H9 (cell line): ENCODE measurements at regions not wholly inside any gene's neighbourhood (a gene's known extent, or its start where the extent isn't known, plus 50 kb on each side); places are given as distances from the start of the nearest gene placed in this dataset.

ENCODE experiments used
- DNase-seq: peaks from one replicate; pipeline ENCODE4 v3.0.0-alpha.2; 2017
- H2AFZ ChIP-seq: one replicate; pipeline ENCODE4 v1.6.1; 2013; ENCODE audit warnings: mild to moderate bottlenecking, low read length, control low read depth, moderate library complexity
- H2AK5ac ChIP-seq: 2 replicates; pipeline ENCODE4 v1.6.1; 2013; ENCODE audit warnings: low read length, control low read depth, mixed read lengths; ENCODE audit not compliant: insufficient read length
- H2BK120ac ChIP-seq: one replicate; pipeline ENCODE4 v1.6.1; 2013; ENCODE audit warnings: low read depth, mild to moderate bottlenecking, low read length, control low read depth, inconsistent platforms; ENCODE audit not compliant: poor library complexity, severe bottlenecking
- H2BK12ac ChIP-seq: 2 replicates; pipeline ENCODE4 v1.6.1; 2013; ENCODE audit warnings: low read length, control low read depth, mixed read lengths, low read depth; ENCODE audit not compliant: insufficient read length
- H2BK15ac ChIP-seq: 2 replicates; pipeline ENCODE4 v1.6.1; 2013; ENCODE audit warnings: low read depth, low read length, control low read depth
- H2BK20ac ChIP-seq: one replicate; pipeline ENCODE4 v1.6.1; 2013; ENCODE audit warnings: low read depth, mild to moderate bottlenecking, low read length, control low read depth, inconsistent platforms; ENCODE audit not compliant: poor library complexity, severe bottlenecking
- H2BK5ac ChIP-seq: 2 replicates; pipeline ENCODE4 v1.6.1; 2013; ENCODE audit warnings: low read length, control low read depth, mixed read lengths; ENCODE audit not compliant: insufficient read length
- H3K14ac ChIP-seq: 2 replicates; pipeline ENCODE4 v1.6.1; 2013; ENCODE audit warnings: low read length, control low read depth; ENCODE audit not compliant: insufficient read depth
- H3K18ac ChIP-seq: 2 replicates; pipeline ENCODE4 v1.6.1; 2013; ENCODE audit warnings: low read depth, mild to moderate bottlenecking, mixed read lengths, low read length, control low read depth; ENCODE audit not compliant: insufficient read length
- H3K23ac ChIP-seq: 2 replicates; pipeline ENCODE4 v1.6.1; 2013; ENCODE audit warnings: low read length, control low read depth, mixed read lengths, low read depth; ENCODE audit not compliant: insufficient read length
- H3K23me2 ChIP-seq: 2 replicates; pipeline ENCODE4 v1.6.1; 2013; ENCODE audit warnings: low read depth, mild to moderate bottlenecking, mixed read lengths, low read length, control low read depth; ENCODE audit not compliant: insufficient read length, poor library complexity, severe bottlenecking
- H3K27ac ChIP-seq: 2 replicates; pipeline ENCODE4 v1.5.1; 2013; ENCODE audit warnings: low read length, control low read depth, mixed read lengths, low read depth; ENCODE audit not compliant: insufficient read length
- H3K27me3 ChIP-seq: 2 replicates; pipeline ENCODE4 v1.6.1; 2013; ENCODE audit warnings: low read length, control low read depth, inconsistent platforms; ENCODE audit not compliant: insufficient read depth
- H3K4ac ChIP-seq: 2 replicates; pipeline ENCODE4 v1.6.1; 2013; ENCODE audit warnings: low read depth, mild to moderate bottlenecking, control low read depth, inconsistent platforms, low read length, moderate library complexity
- H3K4me1 ChIP-seq: 2 replicates; pipeline ENCODE4 v1.6.1; 2013; ENCODE audit warnings: low read length, control low read depth, inconsistent platforms; ENCODE audit not compliant: insufficient read depth
- H3K4me2 ChIP-seq: 2 replicates; pipeline ENCODE4 v1.6.1; 2013; ENCODE audit warnings: low read length, control low read depth, mixed read lengths; ENCODE audit not compliant: insufficient read length, insufficient read depth
- H3K56ac ChIP-seq: 2 replicates; pipeline ENCODE4 v1.6.1; 2013; ENCODE audit warnings: low read depth, mild to moderate bottlenecking, mixed read lengths, low read length, control low read depth; ENCODE audit not compliant: insufficient read length
- H3K79me1 ChIP-seq: 2 replicates; pipeline ENCODE4 v1.6.1; 2013; ENCODE audit warnings: low read depth, mild to moderate bottlenecking, moderate library complexity, low read length, control low read depth, inconsistent platforms; ENCODE audit not compliant: insufficient read depth, poor library complexity, severe bottlenecking
- H3K79me2 ChIP-seq: 2 replicates; pipeline ENCODE4 v1.6.1; 2013; ENCODE audit warnings: low read length, control low read depth, inconsistent platforms; ENCODE audit not compliant: insufficient read depth
- H3K9ac ChIP-seq: 2 replicates; pipeline ENCODE4 v1.6.1; 2013; ENCODE audit warnings: low read length, control low read depth, mixed read lengths; ENCODE audit not compliant: insufficient read length; ENCODE audit errors: extremely low read depth
- H3K9me3 ChIP-seq: one replicate; pipeline ENCODE4 v1.6.1; 2013; ENCODE audit warnings: low read depth, low read length, inconsistent platforms; ENCODE audit not compliant: control insufficient read depth
- H3T11ph ChIP-seq: one replicate; pipeline ENCODE4 v1.6.1; 2013; ENCODE audit warnings: mild to moderate bottlenecking, low read length, control low read depth, inconsistent platforms
- H4K20me1 ChIP-seq: one replicate; pipeline ENCODE4 v1.6.1; 2013; ENCODE audit not compliant: control insufficient read depth, insufficient read length, insufficient read depth
- H4K5ac ChIP-seq: 2 replicates; pipeline ENCODE4 v1.6.1; 2013; ENCODE audit warnings: low read depth, mild to moderate bottlenecking, mixed read lengths, low read length, control low read depth; ENCODE audit not compliant: insufficient read length
- H4K8ac ChIP-seq: replicated peaks from 2 replicates; pipeline ENCODE4 v1.6.1; 2013; ENCODE audit warnings: low read length, control low read depth, mixed read lengths, low read depth; ENCODE audit not compliant: insufficient read length
- H4K91ac ChIP-seq: 2 replicates; pipeline ENCODE4 v1.6.1; 2013; ENCODE audit warnings: low read depth, mild to moderate bottlenecking, moderate library complexity, mixed read lengths, low read length, control low read depth; ENCODE audit not compliant: insufficient read length
- H3K27ac Mint-ChIP-seq, 3 experiments: 2 replicates in 2 of 3; 3 replicates in 1 of 3; pipeline ENCODE4 v1.8.0; 2020 to 2021; ENCODE audit warnings: mixed read lengths in 3 of 3, mild to moderate bottlenecking in 1 of 3, moderate library complexity in 1 of 3
- H3K27me3 Mint-ChIP-seq: 2 replicates; pipeline ENCODE4 v1.8.0; 2021; ENCODE audit warnings: low read depth, mild to moderate bottlenecking, moderate library complexity, mixed read lengths
- H3K36me3 Mint-ChIP-seq, 3 experiments: 2 replicates in 2 of 3; 3 replicates in 1 of 3; pipeline ENCODE4 v1.8.0; 2020 to 2021; ENCODE audit warnings: low read depth in 3 of 3, mixed read lengths in 3 of 3; ENCODE audit not compliant: insufficient read depth in 1 of 3
- H3K4me1 Mint-ChIP-seq, 2 experiments: 2 replicates each; pipeline ENCODE4 v1.8.0; 2020; ENCODE audit warnings: mixed read lengths in 2 of 2
- H3K4me3 Mint-ChIP-seq, 2 experiments: 2 replicates in 1 of 2; 3 replicates in 1 of 2; pipeline ENCODE4 v1.8.0; 2020 to 2021; ENCODE audit warnings: mild to moderate bottlenecking in 2 of 2, mixed read lengths in 2 of 2, moderate library complexity in 1 of 2
- H3K9me3 Mint-ChIP-seq, 2 experiments: 2 replicates in 1 of 2; 3 replicates in 1 of 2; pipeline ENCODE4 v1.8.0; 2020; ENCODE audit warnings: mild to moderate bottlenecking in 2 of 2, mixed read lengths in 2 of 2, moderate library complexity in 1 of 2
- WGBS: extraction: QIAGEN DNeasy Blood & Tissue Kit; methylation state at CpG from one replicate; pipeline ENCODE4 v1.1.7; 2013; ENCODE audit warnings: missing lambda C conversion rate, low lambda C conversion rate, mixed read lengths; ENCODE audit not compliant: insufficient read length; ENCODE audit errors: extremely low coverage; 5-methylcytosine and 5-hydroxymethylcytosine counted together
- TF ChIP-seq, protein P1 (sequence below): fragments of 200-600 bp; sonication (generic); conservative IDR thresholded peaks from 3 replicates; pipeline ENCODE4 v1.8.0; 2021; ENCODE audit warnings: antibody characterized with exemption, mild to moderate bottlenecking

DNA sequence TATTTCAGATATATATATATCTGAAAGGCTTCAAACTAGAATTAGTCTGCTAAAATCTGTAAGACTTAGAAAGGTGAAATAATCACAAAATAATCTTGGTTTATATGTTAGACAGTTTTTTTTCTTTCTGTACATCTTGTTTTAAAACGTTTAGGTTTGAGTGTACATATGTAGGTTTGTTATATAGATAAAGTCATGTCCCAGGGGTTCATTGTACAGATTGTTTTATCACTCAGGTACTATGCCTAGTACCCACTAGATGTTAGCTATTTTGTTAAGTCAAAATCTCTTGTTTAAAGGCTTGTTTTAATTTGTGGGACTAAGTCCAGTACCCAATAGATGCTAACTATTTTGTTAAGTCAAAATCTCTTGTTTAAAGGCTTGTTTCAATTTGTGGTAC lies 1339.0 kb upstream of the CITED2 start:
- Mint-ChIP-seq H3K36me3 (peaks cover 0 to 2% (median 0%) of the 10 kb centered on the region in 3 experiments; a peak in 2 of 7 replicates), H3K9me3 (peaks cover 2 to 5% of the 10 kb centered on the region in 2 experiments; a peak in 2 of 5 replicates), H3K27me3 (no peaks in the 10 kb centered on the region), H3K4me3 (no peak overlapping the region), H3K4me1 (no peaks in the 10 kb centered on the region), H3K27ac (no peak overlapping the region)
- Histone ChIP-seq H3K14ac (no peak overlapping the region), H2BK15ac (no peak overlapping the region), H3K23me2 (no peaks in the 10 kb centered on the region), H2BK12ac (no peak overlapping the region), H3K27ac (no peak overlapping the region), H3T11ph (no peak overlapping the region), H2BK120ac (no peak overlapping the region), H4K8ac (no peak overlapping the region), H4K20me1 (no peaks in the 10 kb centered on the region), H3K23ac (no peak overlapping the region), H3K9ac (no peak overlapping the region), H4K5ac (no peak overlapping the region), H3K18ac (no peak overlapping the region), H3K4me2 (no peak overlapping the region), H3K79me1 (no peaks in the 10 kb centered on the region), H2BK20ac (no peak overlapping the region), H2AFZ (no peak overlapping the region), H3K4ac (no peak overlapping the region), H3K27me3 (no peaks in the 10 kb centered on the region), H3K4me1 (no peaks in the 10 kb centered on the region), H3K56ac (no peak overlapping the region), H4K91ac (no peak overlapping the region), H3K79me2 (no peaks in the 10 kb centered on the region), H3K9me3 (no peaks in the 10 kb centered on the region), H2AK5ac (no peak overlapping the region), H2BK5ac (no peak overlapping the region)
- no peak for DNase-seq
- no CpG with 5 or more reads among the region's 1 CpG for WGBS
- TF ChIP-seq, protein P1, sequence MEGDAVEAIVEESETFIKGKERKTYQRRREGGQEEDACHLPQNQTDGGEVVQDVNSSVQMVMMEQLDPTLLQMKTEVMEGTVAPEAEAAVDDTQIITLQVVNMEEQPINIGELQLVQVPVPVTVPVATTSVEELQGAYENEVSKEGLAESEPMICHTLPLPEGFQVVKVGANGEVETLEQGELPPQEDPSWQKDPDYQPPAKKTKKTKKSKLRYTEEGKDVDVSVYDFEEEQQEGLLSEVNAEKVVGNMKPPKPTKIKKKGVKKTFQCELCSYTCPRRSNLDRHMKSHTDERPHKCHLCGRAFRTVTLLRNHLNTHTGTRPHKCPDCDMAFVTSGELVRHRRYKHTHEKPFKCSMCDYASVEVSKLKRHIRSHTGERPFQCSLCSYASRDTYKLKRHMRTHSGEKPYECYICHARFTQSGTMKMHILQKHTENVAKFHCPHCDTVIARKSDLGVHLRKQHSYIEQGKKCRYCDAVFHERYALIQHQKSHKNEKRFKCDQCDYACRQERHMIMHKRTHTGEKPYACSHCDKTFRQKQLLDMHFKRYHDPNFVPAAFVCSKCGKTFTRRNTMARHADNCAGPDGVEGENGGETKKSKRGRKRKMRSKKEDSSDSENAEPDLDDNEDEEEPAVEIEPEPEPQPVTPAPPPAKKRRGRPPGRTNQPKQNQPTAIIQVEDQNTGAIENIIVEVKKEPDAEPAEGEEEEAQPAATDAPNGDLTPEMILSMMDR = no peak
